Stimulated activated CD4-positive, alpha-beta T cell treated with anti-CD3 and anti-CD28 coated beads, TNF-alpha, amount 100 ng/mL, for 48 hours (primary cell): ENCODE measurements at regions not wholly inside any gene's neighbourhood (a gene's known extent, or its start where the extent isn't known, plus 50 kb on each side); places are given as distances from the start of the nearest gene placed in this dataset.

ENCODE experiments used
- DNase-seq, 3 donors: peaks; one replicate each; pipeline ENCODE4 v3.0.0-alpha.2; 2020; ENCODE audit warnings: low read depth in 3 of 3

GRCh38 chrX:40452031-40452430, 128.7 kb upstream of the ATP6AP2 start:
- DNase-seq, result no peak

DNA sequence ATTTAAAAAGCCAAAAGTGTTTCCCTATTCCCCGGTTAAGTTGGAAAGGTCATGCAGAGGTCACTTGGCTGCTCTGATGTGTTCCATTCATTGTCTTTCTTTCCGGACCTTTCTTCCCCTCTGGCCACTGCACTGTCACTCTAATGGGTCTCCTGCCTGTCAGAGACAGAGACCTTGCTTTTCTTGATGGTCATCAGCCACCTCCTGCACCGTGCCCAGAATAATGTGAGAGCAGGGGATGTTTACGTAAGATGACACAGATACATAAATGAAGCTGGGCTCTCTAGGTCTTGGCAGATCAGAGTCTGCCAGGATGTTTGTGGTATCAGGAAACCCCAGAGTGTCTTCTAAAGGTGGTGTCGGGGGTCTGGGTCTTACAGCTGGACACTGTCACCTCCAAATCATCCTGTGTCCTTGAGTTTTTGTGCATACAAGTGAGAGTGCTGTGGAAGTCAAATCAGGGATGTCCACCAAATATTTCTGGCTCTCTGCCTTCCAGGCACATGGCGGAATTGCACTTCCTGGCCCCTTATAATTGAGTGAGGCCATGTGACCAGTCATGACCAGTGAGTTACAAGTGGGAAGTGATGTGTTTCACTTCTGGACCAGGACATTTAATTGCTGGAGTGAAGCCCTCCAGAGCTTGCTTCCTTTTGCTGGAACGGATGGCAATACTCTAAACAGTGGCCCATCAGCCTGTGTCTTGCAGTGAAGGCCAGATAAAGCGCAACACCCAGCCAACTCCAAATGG, 130.6 kb upstream of the ATP6AP2 start:
- DNase-seq, result no peak

DNA sequence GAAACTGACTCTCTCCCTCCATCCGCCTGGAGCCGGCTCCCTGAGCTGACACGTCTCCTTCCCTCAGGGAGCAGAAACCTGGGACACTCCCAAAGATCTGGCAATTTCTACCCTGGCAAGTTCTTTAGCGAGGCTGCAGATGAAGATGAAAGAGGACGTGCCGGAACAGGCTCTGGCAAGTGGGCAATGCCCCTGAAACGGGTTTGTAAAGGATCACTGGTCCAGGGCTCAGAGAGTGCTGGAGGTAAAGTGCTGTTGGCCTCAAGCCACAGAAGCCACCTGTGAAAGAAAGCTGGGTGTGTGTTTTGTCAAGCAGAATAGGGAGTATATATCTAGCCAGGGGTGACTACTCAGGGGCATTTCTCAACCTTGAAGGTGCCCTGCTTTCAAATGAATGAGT, 131.4 kb upstream of the ATP6AP2 start:
- no peak for DNase-seq

DNA sequence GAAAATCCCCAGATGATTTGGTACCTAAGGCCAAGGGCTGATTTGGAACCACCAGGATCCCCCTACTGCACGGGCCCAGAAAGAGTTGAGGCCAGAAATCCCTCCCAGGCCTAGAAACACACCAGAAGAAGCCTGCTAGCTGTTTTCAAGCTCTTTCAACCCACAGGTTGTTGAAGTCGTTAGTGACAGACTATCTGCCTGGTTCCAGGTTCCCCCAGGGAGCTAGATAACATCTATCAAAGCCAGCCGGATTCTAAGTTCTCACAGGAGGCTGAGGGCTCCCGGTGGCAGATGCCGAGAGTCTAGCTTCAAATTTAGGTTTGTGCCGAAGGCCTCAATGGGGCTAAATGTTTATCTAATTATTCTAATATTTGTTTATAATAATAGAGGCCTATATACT, 132.0 kb upstream of the ATP6AP2 start:
- no peak for DNase-seq

DNA sequence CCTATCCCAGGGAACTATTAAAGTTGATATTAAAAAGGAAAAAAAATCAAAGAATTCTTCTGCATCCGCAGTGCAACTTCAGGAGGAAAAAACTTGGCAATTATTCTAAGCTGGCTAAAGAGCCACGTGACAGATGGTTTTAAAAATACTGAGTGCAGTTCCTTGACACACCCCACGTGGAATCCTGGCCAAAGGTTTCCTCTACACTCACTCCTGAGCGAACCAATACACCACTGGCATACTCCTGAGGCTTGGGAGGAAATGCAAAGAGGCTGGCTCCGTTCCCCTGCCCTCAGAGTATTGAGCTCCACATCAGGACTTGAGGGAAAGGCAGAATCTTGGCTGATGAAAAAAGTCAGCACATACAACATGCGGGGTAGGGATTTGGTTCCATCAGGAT, 133.8 kb upstream of the ATP6AP2 start:
- DNase-seq, result no peak

DNA sequence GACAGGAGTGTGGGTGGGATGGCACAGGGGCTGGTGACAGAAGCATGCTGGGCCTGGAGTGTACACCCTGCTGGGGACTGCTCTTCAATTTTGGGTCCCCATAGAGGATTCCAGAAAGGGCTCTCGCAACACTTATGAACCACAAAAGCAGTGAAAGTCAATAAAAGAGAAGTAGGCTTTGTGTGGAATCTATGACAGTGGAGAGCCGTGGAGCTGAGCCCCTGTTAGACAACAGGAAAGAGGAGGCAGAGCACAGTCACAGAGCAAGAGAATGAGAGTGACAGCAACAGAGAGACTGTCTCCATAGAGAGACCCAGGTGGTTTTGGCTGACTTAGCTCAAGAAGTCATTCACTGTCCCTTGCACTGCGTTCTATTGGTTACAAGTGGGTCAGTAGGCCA, 135.1 kb upstream of the ATP6AP2 start:
- DNase-seq, result no peak

GRCh38 chrX:40444798-40445496, 135.8 kb upstream of the ATP6AP2 start:
- DNase-seq, result no peak

- no peak for DNase-seq
These were observed 136.6 kb upstream of the ATP6AP2 start for GRCh38 chrX:40444133-40444532.

GRCh38 chrX:40440866-40441265, 139.9 kb upstream of the ATP6AP2 start:
- no peak for DNase-seq

GRCh38 chrX:40439625-40440532, 140.9 kb upstream of the ATP6AP2 start:
- DNase-seq, result peak in 1 of 3 donors; percentile 3

DNA sequence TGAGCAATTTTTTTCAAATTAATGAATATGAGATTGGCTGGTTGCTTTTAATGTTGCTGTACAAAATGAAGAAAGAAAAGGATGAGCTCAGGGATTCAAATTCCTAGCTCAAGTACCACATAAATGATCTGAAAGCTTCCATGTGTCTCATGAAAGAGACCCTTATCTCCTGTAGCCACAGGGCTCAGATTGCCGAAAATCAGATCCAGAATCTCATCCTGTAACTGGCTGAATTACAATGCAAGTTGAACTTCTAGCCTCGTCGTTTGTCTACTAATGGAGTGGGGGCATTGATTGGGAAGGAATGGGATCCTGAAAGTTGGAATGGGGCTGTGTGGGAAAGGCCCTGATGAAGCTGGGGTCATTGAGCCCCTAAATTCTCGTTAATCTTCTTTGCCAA, 143.4 kb upstream of the ATP6AP2 start:
- no peak for DNase-seq

DNA sequence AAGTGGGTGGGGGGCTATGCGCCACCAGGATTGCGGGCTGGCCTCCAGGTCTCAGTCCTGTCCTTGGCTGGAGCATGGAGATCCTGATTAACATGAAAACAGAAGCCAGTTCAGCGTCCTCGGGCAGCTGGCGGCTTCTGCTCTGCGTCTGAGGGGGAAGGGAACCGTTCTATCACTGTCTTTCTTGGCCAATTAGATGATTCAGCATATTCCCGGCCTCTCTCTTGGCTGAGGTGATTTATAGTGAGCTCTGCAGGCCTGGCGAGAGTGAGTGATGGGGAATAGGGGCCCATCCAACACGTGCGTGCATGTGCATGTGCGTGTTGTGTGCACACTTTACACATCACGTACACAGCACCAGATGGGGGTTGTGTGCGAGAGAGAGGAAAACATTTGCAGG, 145.8 kb upstream of the ATP6AP2 start:
- DNase-seq, result no peak

GRCh38 chrX:40434443-40434842, 146.3 kb upstream of the ATP6AP2 start:
- no peak for DNase-seq

DNA sequence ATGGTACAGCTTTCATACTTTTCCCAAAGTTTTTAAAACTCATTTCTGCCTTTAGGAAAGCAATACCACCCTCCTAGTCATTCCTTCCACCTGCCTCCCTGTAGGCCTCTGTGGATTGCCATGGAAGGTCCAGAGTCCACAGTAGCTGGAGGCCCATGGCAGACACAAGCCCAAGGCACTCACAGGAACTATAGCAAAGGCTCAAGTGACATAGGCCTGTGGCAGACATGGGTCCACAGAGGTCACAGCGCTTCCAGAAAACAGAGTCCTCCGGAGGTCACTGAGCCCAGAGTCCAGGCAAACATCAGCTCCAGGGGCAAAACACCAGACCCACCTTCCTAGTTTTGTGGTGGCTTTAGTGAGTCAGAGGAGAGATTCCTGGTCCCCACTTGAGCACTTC, 147.6 kb upstream of the ATP6AP2 start:
- DNase-seq, result no peak

DNA sequence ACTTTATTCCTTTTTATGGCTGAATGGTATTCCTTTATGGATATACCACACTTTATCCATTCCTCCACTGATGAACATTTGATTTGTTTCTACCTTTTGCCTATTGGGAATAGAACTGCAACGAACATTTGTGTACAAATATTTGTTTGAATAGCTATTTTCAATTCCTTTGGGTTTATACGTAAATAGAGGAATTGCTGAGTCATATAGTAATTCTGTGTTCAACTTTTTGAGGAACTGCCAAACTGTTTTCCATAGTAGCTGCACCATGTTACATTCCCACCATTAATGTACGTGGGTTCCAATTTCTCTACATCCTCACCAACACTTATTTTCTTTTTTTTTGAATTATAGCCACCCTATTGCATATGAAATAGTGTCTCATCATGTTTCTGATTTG, 156.5 kb upstream of the ATP6AP2 start:
- no peak for DNase-seq

DNA sequence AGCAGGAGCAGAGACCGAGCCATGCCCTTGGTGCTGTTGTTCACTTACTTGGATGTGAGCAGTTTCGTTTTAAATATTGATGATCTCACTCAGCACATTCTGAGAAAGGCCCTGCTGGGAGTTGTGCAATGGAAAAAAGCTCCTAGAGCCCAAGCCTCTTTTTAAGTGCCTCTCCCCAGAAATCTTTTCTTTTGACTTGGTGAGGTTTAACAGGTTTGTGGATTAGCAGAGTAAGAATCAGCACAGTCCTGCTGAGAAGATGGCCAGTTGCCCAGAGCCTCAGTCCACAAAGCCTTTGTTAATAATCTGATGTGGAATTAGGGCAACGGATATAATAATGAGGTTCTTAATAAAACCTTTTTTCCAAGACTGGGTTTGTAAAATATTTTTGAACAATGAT, 157.5 kb upstream of the ATP6AP2 start:
- no peak for DNase-seq

DNA sequence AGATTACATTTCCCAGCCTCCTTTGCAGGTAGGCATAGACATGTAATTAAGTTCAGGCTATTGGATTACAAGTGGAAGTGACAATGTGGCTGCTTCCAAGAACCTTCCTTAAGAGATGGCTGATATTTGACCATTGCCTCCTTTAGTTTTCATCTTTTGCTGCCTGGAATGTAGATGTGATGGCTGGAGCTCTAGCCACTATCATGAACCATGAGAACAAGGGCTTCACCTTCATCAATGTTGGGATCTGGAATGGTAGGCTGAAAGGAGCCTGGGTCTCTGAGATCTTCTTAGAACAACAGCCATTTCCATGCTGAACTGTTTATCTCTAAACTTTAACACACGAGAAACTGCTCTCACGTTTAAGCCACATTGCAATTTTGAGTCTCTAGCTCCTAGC, 158.7 kb upstream of the ATP6AP2 start:
- no peak for DNase-seq

DNA sequence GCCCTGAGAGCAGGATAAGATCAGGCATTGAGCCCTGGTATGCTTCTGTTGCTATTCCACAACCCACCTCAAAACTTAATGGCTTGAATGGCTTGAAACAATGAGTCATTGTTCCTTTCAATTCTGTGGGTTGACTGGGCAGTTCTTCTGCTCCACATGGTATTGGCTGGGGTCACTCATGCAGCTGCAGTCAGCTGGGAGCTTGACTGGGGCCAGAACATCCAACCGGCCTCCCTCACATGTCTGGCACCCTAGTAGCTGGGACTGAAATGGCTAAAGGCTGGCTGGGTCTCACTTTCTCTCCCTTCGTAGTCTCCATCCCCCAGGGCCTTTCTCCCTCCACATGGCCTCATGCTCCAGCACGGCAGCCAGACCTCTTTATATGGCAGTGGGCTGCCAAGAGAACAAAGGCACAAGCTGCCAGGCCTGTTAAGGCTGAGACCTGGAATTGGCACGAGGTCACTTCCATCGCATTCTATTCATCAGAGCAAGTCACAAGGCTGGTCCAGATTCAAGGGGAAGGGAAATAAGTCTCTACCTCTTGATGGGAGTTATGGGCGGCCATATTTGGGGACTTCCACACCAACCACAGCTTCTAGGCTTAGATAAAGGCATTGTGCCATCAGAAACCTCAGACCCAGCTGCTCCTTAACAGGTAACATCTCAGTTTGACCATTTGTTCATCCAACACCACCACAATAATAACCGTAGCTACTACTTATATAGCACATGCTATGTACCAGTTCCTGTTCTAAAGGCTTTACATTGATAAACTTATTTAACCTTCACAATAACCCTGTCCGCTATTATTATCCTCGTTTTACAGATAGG, 159.7 kb upstream of the ATP6AP2 start:
- no peak for DNase-seq

DNA sequence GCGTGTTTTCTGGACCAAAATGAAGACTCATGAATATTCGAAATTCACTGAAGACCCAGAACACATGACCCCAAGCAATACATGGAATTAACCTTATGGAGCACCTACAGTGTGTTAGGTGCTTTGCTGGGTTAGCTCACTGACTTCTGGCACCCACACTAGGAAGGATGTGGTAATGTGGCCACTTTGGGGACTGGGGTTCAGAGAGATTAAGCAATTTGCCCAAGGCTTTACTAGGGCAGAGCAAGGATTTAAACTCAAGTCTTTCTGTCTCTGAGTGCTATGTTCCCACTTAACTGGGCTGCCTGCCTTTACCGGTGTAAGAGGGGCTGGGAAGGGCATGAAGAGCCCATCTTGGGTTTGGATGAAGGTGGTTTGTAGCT, 162.0 kb upstream of the ATP6AP2 start:
- DNase-seq, result no peak

GRCh38 chrX:40418146-40418812, 162.5 kb upstream of the ATP6AP2 start:
- DNase-seq, result no peak

DNA sequence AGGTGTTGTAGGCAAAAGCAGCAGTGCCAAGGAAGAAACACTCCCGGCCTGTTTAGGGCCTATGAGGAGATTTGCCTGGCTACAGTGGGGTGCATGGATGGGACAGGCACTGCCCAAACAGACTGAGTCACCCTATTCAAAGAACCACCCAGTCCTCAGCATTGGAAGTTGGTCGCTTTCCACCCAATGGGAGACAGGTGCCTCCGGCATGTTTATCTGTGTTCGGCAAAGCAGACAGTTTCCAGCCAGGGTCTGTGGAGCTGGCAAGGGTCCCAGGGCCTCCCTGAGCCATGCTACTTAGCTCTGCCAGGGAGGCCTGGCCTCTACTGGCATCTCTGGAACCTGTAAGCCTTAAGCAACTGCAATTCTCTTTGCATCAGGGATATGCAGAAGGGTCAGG, 165.1 kb upstream of the ATP6AP2 start:
- DNase-seq, result no peak
